Thyroid gland (tissue), 4 donors: ENCODE measurements at regions not wholly inside any gene's neighbourhood (a gene's known extent, or its start where the extent isn't known, plus 50 kb on each side); places are given as distances from the start of the nearest gene placed in this dataset.

Experiments
- DNase-seq, 2 donors: peaks; one replicate each; pipeline ENCODE4 v3.0.0-alpha.2; 2019
- H3K27ac ChIP-seq, 3 donors: fragments of 200-600 bp; sonication (generic); 1 replicate in 2 of 3; 2 replicates in 1 of 3; pipeline ENCODE4 v1.5.1; 2016 to 2019; ENCODE audit warnings: mild to moderate bottlenecking in 1 of 3, moderate library complexity in 1 of 3
- H3K27me3 ChIP-seq: fragments of 200-600 bp; sonication (generic); one replicate; pipeline ENCODE4 v1.5.1; 2019
- H3K36me3 ChIP-seq, 2 donors: fragments of 200-600 bp; sonication (generic); one replicate each; pipeline ENCODE4 v1.5.1; 2016 to 2019
- H3K4me1 ChIP-seq, 2 donors: fragments of 200-600 bp; sonication (generic); one replicate each; pipeline ENCODE4 v1.5.1; 2017 to 2019
- H3K4me3 ChIP-seq, 3 donors: fragments of 200-600 bp; sonication (generic); replicated peaks in 1 of 3; 1 replicate in 2 of 3; 2 replicates in 1 of 3; pipeline ENCODE4 v1.5.1; 2016; ENCODE audit warnings: mild to moderate bottlenecking in 1 of 3
- H3K9me3 ChIP-seq: fragments of 200-600 bp; sonication (generic); one replicate; pipeline ENCODE4 v1.5.1; 2017
- CTCF ChIP-seq, 6 experiments: fragments of 200-600 bp in 3 of 6; fragments of 450-650 bp in 3 of 6; sonication (generic) in 3 of 6; IDR thresholded peaks; one replicate each; pipeline ENCODE4 v1.5.1; 2016 to 2019; ENCODE audit warnings: antibody characterized with exemption in 6 of 6, mild to moderate bottlenecking in 2 of 6, inconsistent platforms in 1 of 6, moderate library complexity in 1 of 6
- POLR2A ChIP-seq, 2 donors: fragments of 450-650 bp; IDR thresholded peaks; one replicate each; pipeline ENCODE4 v1.6.1; 2017; ENCODE audit warnings: antibody characterized with exemption in 2 of 2, mild to moderate bottlenecking in 2 of 2, moderate library complexity in 1 of 2
- WGBS, 2 donors: methylation state at CpG; one replicate each; pipeline ENCODE4 v1.1.5; 2017; 5-methylcytosine and 5-hydroxymethylcytosine counted together
- intact Hi-C: fragments of 100-400 bp; cut with DNase I; formaldehyde crosslinking; loops from one replicate; pipeline ENCODE4 v1.15.1; 2023

DNA sequence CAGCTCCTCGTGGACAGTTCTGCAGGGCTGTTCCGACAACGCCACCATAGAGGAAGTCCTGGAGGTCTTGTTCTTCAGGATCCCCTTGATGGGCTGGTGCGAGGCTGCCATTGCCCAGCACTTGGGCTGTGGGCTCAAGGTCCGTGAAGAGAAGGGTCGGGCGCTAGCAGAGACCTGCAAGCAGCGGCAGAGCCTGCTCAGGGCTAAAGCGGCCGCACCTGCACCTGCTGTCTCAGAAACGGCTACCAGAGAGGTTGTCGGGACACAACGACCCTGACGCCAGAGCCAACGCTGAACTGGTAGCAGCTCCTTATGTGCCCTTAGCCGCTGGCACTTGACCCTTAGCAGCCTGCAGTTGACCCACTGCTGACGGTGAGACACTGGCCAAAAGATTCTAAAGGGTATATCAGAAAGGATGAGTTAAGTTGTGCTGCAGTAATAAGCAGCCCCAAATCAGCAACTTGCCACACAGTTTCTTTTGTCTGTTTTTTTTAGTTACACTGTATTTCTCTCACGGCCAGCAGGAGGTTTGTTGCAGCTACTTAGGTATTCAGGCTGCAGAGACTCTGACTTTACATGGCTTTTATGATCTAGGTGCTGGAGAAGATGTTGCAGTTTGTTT lies 55.5 kb upstream of the ST6GAL2 start:
- intact Hi-C loops, result no loop called here
- no peak overlapping the region for H3K4me3 ChIP-seq
- H3K36me3 ChIP-seq, result no peaks in the 10 kb centered on the region
- 89 to 95% methylated on average over 18 of the region's 18 CpGs for WGBS, 2 donors
- TF ChIP-seq POLR2A (IDR thresholded peaks at IDR 0.05) (no peak), CTCF (IDR thresholded peaks at IDR 0.05) (no peak)
- DNase-seq, result no peak
- no peak overlapping the region for H3K27ac ChIP-seq
- no peaks in the 10 kb centered on the region for H3K9me3 ChIP-seq
- H3K27me3 ChIP-seq, result no peaks in the 10 kb centered on the region
- no peaks in the 10 kb centered on the region for H3K4me1 ChIP-seq

DNA sequence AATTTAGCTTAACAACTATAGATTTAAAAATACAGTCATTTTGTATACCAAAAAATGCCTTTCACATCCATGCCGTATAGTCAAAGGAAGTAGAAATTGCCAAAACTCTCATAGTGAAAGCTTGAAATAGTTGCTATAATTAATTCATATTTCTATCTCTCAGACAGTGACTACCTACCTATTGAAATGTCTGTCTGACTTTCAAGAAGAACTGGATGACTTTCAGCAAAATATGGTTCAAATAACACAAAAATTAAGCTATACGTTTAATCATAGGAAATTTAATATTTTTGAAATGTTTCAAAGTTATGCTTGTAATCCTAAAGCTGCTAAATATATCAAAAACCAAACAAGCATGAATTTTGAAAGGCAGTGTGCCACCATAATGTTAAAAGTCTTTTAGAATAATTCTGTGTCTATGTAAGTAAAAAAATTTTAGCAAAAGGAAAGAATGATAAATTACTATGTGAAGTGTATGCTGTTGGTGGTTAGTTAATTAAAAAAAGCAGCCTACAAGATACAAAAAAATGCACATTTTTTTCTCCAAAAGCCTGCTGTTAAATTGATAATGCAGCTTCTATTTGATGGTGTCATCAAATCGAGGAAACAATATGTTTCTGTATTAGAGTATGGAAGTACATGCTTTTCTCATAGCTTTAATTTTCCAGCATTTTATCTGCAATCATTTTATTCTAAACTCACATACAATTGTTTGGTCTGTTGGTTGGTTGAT lies 57.7 kb upstream of the ST6GAL2 start:
- Histone ChIP-seq H3K27me3 (no peaks in the 10 kb centered on the region), H3K9me3 (no peaks in the 10 kb centered on the region), H3K36me3 (no peaks in the 10 kb centered on the region), H3K27ac (no peak overlapping the region), H3K4me1 (no peaks in the 10 kb centered on the region), H3K4me3 (no peak overlapping the region)
- WGBS, 2 donors, result 59 to 88% methylated on average over 3 of the region's 3 CpGs
- TF ChIP-seq POLR2A (IDR thresholded peaks at IDR 0.05) (no peak), CTCF (IDR thresholded peaks at IDR 0.05) (no peak)
- DNase-seq, result no peak
- intact Hi-C loops, result no loop called here

DNA sequence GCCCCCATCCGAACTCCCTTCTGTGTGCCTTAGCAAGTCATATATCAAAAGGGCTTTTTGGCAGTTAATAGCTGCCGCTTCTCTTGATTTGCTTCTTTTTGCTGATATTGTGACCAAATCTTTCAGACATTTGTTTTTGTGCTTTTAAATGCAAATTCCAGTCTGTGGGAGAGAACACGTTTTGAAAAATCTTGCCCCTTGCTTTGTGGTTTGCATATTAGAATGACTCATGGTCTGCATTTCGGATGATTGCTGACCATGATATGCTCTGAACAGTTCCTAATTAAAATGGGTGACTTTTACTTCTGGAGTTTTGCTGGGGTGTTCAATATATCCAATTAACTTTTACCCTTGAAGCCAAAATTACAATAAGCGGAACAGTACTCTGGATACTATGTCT lies 58.2 kb upstream of the ST6GAL2 start:
- Histone ChIP-seq H3K4me3 (no peak overlapping the region), H3K4me1 (no peaks in the 10 kb centered on the region), H3K27me3 (no peaks in the 10 kb centered on the region), H3K27ac (no peak overlapping the region), H3K9me3 (no peaks in the 10 kb centered on the region), H3K36me3 (no peaks in the 10 kb centered on the region)
- intact Hi-C loops, result no loop called here
- 78 to 88% methylated on average over 5 of the region's 5 CpGs for WGBS, 2 donors
- DNase-seq, result no peak
- TF ChIP-seq CTCF (IDR thresholded peaks at IDR 0.05) (no peak), POLR2A (IDR thresholded peaks at IDR 0.05) (no peak)

DNA sequence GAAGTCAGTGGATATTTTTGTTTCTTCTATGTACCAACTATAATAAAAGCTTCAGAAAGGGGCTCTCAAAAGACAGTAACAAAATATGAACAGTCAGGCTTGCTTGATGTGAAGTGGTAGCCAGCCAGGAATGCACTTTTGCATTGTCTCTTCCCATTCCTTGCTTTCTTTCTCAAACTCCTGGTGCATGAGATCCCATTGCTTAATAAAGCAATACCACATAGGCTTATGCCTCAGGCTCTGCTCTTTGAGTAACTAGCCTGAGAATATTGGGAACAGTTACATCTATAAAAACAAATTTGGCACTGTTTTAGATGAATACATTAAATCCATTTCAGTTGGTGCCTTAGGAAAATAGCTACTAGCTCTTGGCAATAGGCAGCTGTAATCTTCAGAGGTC lies 62.6 kb upstream of the ST6GAL2 start:
- Histone ChIP-seq H3K4me1 (no peaks in the 10 kb centered on the region), H3K9me3 (no peaks in the 10 kb centered on the region), H3K36me3 (no peaks in the 10 kb centered on the region), H3K27me3 (no peaks in the 10 kb centered on the region), H3K27ac (no peak overlapping the region), H3K4me3 (no peak overlapping the region)
- DNase-seq, result no peak
- intact Hi-C loops, result no loop called here
- no peak for TF ChIP-seq CTCF (IDR thresholded peaks at IDR 0.05)
- no peak for TF ChIP-seq POLR2A (IDR thresholded peaks at IDR 0.05)

DNA sequence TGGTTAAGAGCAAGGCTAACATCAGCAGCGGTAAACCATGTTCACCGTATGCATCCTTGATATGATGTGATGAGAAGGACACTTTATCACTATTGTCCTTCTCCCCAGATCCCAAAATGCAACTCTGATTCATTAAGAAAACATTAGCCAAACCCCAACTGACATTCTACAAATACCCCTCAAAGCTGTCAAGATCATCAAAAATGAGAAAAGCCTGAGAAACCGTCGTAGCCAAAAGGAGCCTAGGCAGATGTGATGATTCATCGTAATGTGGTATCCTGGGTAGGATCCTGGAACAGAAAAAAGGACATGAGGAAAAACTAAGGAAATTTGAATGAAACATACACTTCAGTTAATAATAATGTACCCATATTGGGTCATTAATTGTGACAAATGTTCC lies 67.3 kb upstream of the ST6GAL2 start:
- intact Hi-C loops, result no loop called here
- Histone ChIP-seq H3K36me3 (no peaks in the 10 kb centered on the region), H3K27ac (no peak overlapping the region), H3K27me3 (no peaks in the 10 kb centered on the region), H3K4me3 (no peak overlapping the region), H3K9me3 (no peaks in the 10 kb centered on the region), H3K4me1 (no peaks in the 10 kb centered on the region)
- no peak for TF ChIP-seq POLR2A (IDR thresholded peaks at IDR 0.05)
- TF ChIP-seq CTCF (IDR thresholded peaks at IDR 0.05), result no peak
- 89 to 92% methylated on average over 5 of the region's 5 CpGs for WGBS, 2 donors
- no peak for DNase-seq
